ENCODE measurements at regions not wholly inside any gene's neighbourhood (a gene's known extent, or its start where the extent isn't known, plus 50 kb on each side); places are given as distances from the start of the nearest gene placed in this dataset.

DNA sequence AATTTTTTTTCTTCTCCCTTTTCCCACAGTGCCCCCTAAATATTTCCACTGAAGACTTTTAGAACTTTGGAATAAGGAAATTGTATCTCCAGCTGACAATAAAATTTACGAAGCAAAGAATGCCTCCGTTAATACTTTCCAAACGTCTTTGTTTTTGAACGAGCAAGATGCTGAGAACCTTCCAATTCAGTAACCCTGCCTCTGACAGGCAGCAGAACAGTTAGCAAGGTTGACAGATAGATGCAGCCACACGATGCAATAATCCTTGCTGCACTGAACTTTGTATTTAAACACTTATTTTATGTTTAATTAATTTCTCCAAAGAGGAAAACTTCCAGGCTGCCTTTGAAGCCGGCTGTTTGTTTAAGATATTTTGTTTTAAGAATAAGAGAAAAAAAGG is 71.8 kb upstream of the TSHZ3 start:
- TF ChIP-seq EZH2phosphoT487 (IDR thresholded peaks at IDR 0.05; ENCODE audit: low read length), result no peak
- TF ChIP-seq, protein P1, sequence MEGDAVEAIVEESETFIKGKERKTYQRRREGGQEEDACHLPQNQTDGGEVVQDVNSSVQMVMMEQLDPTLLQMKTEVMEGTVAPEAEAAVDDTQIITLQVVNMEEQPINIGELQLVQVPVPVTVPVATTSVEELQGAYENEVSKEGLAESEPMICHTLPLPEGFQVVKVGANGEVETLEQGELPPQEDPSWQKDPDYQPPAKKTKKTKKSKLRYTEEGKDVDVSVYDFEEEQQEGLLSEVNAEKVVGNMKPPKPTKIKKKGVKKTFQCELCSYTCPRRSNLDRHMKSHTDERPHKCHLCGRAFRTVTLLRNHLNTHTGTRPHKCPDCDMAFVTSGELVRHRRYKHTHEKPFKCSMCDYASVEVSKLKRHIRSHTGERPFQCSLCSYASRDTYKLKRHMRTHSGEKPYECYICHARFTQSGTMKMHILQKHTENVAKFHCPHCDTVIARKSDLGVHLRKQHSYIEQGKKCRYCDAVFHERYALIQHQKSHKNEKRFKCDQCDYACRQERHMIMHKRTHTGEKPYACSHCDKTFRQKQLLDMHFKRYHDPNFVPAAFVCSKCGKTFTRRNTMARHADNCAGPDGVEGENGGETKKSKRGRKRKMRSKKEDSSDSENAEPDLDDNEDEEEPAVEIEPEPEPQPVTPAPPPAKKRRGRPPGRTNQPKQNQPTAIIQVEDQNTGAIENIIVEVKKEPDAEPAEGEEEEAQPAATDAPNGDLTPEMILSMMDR (IDR thresholded peaks at IDR 0.05; ENCODE audit: low read length), result no peak
- no peak for TF ChIP-seq EZH2 (optimal IDR thresholded peaks at IDR 0.05; ENCODE audit: low read depth, low read length)

All from MM.1S (cell line).